ENCODE measurements at regions not wholly inside any gene's neighbourhood (a gene's known extent, or its start where the extent isn't known, plus 50 kb on each side); places are given as distances from the start of the nearest gene placed in this dataset.

GRCh38 chr10:61356354-61356753, 96.8 kb downstream of the TMEM26 start:
- no peak for DNase-seq (ENCODE audit: low read depth, low spot score)
- ChIA-PET POLR2A (no interaction called here), CTCF (no interaction called here)
- H3K4me3 ChIP-seq (ENCODE audit: low read depth, low read length) = no peak overlapping the region
- TF ChIP-seq, protein P1, sequence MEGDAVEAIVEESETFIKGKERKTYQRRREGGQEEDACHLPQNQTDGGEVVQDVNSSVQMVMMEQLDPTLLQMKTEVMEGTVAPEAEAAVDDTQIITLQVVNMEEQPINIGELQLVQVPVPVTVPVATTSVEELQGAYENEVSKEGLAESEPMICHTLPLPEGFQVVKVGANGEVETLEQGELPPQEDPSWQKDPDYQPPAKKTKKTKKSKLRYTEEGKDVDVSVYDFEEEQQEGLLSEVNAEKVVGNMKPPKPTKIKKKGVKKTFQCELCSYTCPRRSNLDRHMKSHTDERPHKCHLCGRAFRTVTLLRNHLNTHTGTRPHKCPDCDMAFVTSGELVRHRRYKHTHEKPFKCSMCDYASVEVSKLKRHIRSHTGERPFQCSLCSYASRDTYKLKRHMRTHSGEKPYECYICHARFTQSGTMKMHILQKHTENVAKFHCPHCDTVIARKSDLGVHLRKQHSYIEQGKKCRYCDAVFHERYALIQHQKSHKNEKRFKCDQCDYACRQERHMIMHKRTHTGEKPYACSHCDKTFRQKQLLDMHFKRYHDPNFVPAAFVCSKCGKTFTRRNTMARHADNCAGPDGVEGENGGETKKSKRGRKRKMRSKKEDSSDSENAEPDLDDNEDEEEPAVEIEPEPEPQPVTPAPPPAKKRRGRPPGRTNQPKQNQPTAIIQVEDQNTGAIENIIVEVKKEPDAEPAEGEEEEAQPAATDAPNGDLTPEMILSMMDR (IDR thresholded peaks at IDR 0.05; ENCODE audit: insufficient read depth, low read length, missing control alignments) = no peak

GRCh38 chr10:61355211-61355610, 98.0 kb downstream of the TMEM26 start:
- DNase-seq (ENCODE audit: low read depth, low spot score) = no peak
- TF ChIP-seq, protein P1 (IDR thresholded peaks at IDR 0.05; ENCODE audit: insufficient read depth, low read length, missing control alignments) = no peak
- ChIA-PET CTCF (no interaction called here), POLR2A (no interaction called here)
- no peak overlapping the region for H3K4me3 ChIP-seq (ENCODE audit: low read depth, low read length)

GRCh38 chr10:61354401-61354975, 98.7 kb downstream of the TMEM26 start:
- ChIA-PET POLR2A (no interaction called here), CTCF (no interaction called here)
- H3K4me3 ChIP-seq (ENCODE audit: low read depth, low read length) = no peak overlapping the region
- no peak for DNase-seq (ENCODE audit: low read depth, low spot score)
- TF ChIP-seq, protein P1 (IDR thresholded peaks at IDR 0.05; ENCODE audit: insufficient read depth, low read length, missing control alignments) = no peak

DNA sequence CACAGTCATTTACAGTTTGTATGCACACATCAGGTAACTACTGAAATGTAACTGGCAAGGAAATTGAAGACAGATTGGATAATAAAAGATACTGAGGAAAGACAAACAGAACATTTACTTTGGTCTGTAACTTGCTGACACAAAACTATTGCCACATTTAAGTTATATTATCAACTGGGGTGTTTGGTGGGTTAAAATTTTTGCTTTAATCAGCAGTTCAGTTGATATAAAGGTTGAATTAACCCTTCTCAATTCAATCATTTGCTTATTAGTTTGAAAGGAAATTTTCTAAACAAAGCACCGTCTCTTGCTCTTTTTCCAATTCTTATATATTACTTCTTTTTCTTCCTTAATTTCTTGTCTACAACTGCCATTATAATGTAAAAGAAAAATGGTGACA, 102.4 kb downstream of the TMEM26 start:
- TF ChIP-seq, protein P1 (IDR thresholded peaks at IDR 0.05; ENCODE audit: insufficient read depth, low read length, missing control alignments) = no peak
- DNase-seq (ENCODE audit: low read depth, low spot score) = no peak
- ChIA-PET CTCF (no interaction called here), POLR2A (no interaction called here)
- no peak overlapping the region for H3K4me3 ChIP-seq (ENCODE audit: low read depth, low read length)

DNA sequence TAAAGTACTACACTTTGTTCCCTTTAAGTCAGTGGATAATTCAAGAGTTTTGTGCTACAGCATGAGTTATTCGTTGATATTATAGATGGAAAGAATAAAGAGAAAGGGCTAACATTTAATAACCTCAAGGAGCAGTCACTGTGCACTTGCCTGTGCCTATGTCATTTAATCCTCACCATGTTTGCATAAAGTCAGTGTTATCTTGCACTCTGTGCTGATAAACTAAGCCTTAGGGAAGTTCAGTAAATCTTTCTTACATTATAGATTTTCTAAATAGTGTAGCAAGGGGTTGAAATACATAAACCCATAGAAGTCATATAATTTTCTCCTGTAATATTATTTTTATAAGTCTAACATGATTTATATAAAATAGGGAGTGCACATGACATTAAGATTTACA, 103.1 kb downstream of the TMEM26 start:
- TF ChIP-seq, protein P1 (IDR thresholded peaks at IDR 0.05; ENCODE audit: insufficient read depth, low read length, missing control alignments) = no peak
- DNase-seq (ENCODE audit: low read depth, low spot score) = no peak
- ChIA-PET POLR2A (no interaction called here), CTCF (no interaction called here)
- H3K4me3 ChIP-seq (ENCODE audit: low read depth, low read length) = no peak overlapping the region

- ChIA-PET CTCF (no interaction called here), POLR2A (no interaction called here)
- TF ChIP-seq, protein P1 (IDR thresholded peaks at IDR 0.05; ENCODE audit: insufficient read depth, low read length, missing control alignments) = no peak
- H3K4me3 ChIP-seq (ENCODE audit: low read depth, low read length) = no peak overlapping the region
- DNase-seq (ENCODE audit: low read depth, low spot score) = no peak
Measured at GRCh38 chr10:61346796-61347413, 106.3 kb downstream of the TMEM26 start.

Data from AG04449 (cell line).